Right atrium auricular region (tissue), 2 donors: ENCODE measurements at regions not wholly inside any gene's neighbourhood (a gene's known extent, or its start where the extent isn't known, plus 50 kb on each side); places are given as distances from the start of the nearest gene placed in this dataset.

Experiments used
- DNase-seq: peaks from one replicate; pipeline ENCODE4 v3.0.0-alpha.2; 2019; ENCODE audit warnings: low spot score
- H3K27ac ChIP-seq, 2 donors: fragments of 200-600 bp; sonication (generic); 1 replicate in 1 of 2; 2 replicates in 1 of 2; pipeline ENCODE4 v1.5.1; 2016 to 2019
- H3K27me3 ChIP-seq, 2 donors: fragments of 200-600 bp; sonication (generic); one replicate each; pipeline versions ENCODE4 v1.5.1 to v1.6.0; 2017 to 2019
- H3K36me3 ChIP-seq: fragments of 200-600 bp; sonication (generic); one replicate; pipeline ENCODE4 v1.5.1; 2016
- H3K4me1 ChIP-seq, 2 donors: fragments of 200-600 bp; sonication (generic); one replicate each; pipeline versions ENCODE4 v1.5.1 to v1.6.0; 2017 to 2019
- H3K4me3 ChIP-seq, 2 donors: fragments of 200-600 bp; sonication (generic); 1 replicate in 1 of 2; 2 replicates in 1 of 2; pipeline ENCODE4 v1.5.1; 2017 to 2019; ENCODE audit warnings: mild to moderate bottlenecking in 1 of 2, moderate library complexity in 1 of 2
- H3K9me3 ChIP-seq, 2 donors: fragments of 200-600 bp; sonication (generic); one replicate each; pipeline ENCODE4 v1.5.1; 2019
- TF ChIP-seq, protein P1 (sequence below), 2 donors: fragments of 200-600 bp; sonication (generic); IDR thresholded peaks; one replicate each; pipeline ENCODE4 v1.5.1; 2019; ENCODE audit warnings: antibody characterized with exemption in 2 of 2

DNA sequence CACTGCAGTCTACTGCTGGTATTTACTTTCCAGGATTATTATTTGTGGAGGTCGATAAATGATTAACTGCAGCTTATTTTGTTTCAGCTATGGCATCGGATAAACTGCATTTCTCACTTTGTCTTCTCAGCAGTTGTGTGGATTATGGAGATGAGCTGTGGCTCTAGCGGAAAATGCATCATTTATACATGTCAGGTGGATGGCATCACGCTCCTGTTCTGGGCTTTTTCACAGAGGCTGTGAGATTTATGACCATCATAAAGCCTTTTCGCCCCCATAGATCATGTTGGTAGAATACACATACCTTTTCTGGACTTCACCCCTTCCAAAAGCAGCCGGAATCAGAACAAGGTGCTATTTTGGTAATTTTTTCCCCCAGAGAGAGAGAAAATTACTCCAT is 118.8 kb upstream of the MAGEB18 start:
- TF ChIP-seq, protein P1, sequence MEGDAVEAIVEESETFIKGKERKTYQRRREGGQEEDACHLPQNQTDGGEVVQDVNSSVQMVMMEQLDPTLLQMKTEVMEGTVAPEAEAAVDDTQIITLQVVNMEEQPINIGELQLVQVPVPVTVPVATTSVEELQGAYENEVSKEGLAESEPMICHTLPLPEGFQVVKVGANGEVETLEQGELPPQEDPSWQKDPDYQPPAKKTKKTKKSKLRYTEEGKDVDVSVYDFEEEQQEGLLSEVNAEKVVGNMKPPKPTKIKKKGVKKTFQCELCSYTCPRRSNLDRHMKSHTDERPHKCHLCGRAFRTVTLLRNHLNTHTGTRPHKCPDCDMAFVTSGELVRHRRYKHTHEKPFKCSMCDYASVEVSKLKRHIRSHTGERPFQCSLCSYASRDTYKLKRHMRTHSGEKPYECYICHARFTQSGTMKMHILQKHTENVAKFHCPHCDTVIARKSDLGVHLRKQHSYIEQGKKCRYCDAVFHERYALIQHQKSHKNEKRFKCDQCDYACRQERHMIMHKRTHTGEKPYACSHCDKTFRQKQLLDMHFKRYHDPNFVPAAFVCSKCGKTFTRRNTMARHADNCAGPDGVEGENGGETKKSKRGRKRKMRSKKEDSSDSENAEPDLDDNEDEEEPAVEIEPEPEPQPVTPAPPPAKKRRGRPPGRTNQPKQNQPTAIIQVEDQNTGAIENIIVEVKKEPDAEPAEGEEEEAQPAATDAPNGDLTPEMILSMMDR (IDR thresholded peaks at IDR 0.05): no peak
- no peaks in the 10 kb centered on the region for H3K36me3 ChIP-seq
- H3K9me3 ChIP-seq: no peaks in the 10 kb centered on the region
- no peaks in the 10 kb centered on the region for H3K4me1 ChIP-seq
- H3K4me3 ChIP-seq: no peak overlapping the region
- H3K27me3 ChIP-seq: no peaks in the 10 kb centered on the region
- DNase-seq: no peak
- H3K27ac ChIP-seq: no peak overlapping the region

DNA sequence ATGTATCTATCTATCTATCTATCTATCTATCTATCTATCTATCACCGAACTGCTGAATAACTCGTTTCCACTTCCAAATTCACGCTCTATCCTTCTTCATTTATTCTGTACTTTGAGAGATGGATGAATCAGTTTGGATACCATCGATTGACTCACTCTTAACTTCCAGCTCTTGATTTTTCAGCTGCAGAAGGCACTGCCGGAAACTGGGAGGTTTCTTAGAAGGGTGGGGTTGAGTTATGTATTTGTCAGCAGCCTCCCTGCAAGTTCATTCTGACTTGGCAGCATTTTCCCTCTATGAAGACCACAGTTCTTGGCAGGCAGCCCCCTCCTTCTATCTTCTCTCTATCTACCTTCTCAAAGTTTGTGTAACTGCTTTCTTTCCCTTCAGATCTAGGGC is 112.0 kb upstream of the MAGEB18 start:
- DNase-seq: no peak
- H3K9me3 ChIP-seq: no peaks in the 10 kb centered on the region
- H3K27me3 ChIP-seq: no peaks in the 10 kb centered on the region
- no peaks in the 10 kb centered on the region for H3K36me3 ChIP-seq
- TF ChIP-seq, protein P1 (IDR thresholded peaks at IDR 0.05): no peak
- H3K4me3 ChIP-seq: no peak overlapping the region
- H3K27ac ChIP-seq: no peak overlapping the region
- no peaks in the 10 kb centered on the region for H3K4me1 ChIP-seq

DNA sequence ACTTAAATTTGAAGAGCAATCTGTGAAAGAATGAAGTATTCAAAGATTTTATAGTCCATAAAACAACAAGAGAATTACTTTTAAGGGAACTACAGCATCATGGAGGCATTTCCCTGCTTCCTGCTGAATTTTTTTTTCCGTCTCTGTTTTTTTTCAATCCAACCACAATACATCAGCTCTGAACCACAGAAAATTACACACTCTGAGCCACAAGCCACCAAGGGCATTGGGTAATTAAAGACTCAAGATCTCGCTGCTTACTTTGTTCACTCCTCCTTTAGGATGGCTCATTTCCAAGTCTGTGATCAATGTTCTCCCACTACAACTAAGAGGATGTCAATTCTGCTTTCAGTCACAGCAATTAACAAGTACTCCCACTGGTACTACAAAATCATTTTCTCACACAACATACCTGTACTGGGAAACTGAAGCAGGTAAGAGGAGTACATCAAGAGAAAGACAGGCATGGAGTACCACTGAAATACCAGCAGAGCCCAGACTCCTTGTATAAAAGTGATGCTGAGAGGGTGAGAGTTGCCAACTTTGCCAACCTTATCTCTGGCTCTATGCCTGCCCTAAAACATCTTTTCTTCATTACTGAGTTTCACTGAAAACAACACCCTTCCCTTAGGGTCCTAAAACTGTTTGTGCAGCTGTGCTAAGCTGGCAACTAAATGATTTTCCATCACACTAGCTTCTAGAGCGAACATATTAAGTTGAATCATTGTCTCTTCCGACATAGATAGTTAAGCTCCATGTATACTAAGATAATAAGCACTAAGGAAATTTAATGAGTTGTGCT is 105.8 kb upstream of the MAGEB18 start:
- TF ChIP-seq, protein P1 (IDR thresholded peaks at IDR 0.05): no peak
- Histone ChIP-seq H3K4me1 (no peaks in the 10 kb centered on the region), H3K27me3 (no peaks in the 10 kb centered on the region), H3K9me3 (no peaks in the 10 kb centered on the region), H3K36me3 (no peaks in the 10 kb centered on the region), H3K27ac (no peak overlapping the region), H3K4me3 (no peak overlapping the region)
- DNase-seq: no peak

DNA sequence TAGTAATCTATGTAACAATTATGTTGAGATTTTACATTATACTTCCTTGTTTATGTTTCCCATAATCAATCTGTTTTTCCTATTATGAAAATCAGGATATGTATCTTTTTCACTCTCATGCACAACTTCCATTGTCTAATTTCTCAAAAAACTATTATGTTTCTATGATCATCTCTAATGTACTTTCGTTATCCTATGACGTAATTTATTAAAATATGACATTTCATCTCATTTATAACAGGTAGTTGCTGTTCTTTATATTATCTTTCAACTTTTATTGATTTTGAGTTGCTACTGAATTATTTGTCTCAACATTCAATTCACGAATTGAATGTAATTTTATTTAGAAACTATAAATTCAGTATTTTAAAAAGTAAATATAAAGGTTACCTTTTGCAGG is 100.8 kb upstream of the MAGEB18 start:
- no peak overlapping the region for H3K27ac ChIP-seq
- no peak for DNase-seq
- TF ChIP-seq, protein P1 (IDR thresholded peaks at IDR 0.05): no peak

DNA sequence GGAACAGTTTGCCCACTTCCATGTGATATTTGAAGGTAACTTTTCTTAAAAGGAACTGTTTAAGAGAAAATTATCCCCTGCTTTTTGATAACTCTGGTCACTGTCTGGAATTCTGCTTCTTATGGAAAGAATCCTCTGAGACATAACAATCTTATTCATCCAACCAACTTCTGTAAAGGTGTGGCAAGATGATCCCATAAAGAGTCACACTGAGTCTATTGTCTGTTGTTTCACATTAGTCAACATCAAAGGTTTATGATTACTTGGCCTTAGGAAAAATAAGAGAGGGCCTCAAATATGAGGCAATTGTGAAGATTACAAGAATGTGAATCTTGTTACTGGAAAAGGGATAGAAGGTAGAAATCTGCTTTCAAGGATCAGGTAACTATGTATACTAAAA is 88.0 kb upstream of the MAGEB18 start:
- Histone ChIP-seq H3K4me3 (no peak overlapping the region), H3K27me3 (no peaks in the 10 kb centered on the region), H3K36me3 (no peaks in the 10 kb centered on the region), H3K9me3 (no peaks in the 10 kb centered on the region), H3K4me1 (no peaks in the 10 kb centered on the region), H3K27ac (no peak overlapping the region)
- no peak for DNase-seq
- TF ChIP-seq, protein P1 (IDR thresholded peaks at IDR 0.05): no peak

More for the DNA sequence above, 100.8 kb upstream of the MAGEB18 start:
- Histone ChIP-seq H3K27me3 (no peaks in the 10 kb centered on the region), H3K9me3 (no peaks in the 10 kb centered on the region), H3K36me3 (no peaks in the 10 kb centered on the region), H3K4me3 (no peak overlapping the region), H3K4me1 (no peaks in the 10 kb centered on the region)

DNA sequence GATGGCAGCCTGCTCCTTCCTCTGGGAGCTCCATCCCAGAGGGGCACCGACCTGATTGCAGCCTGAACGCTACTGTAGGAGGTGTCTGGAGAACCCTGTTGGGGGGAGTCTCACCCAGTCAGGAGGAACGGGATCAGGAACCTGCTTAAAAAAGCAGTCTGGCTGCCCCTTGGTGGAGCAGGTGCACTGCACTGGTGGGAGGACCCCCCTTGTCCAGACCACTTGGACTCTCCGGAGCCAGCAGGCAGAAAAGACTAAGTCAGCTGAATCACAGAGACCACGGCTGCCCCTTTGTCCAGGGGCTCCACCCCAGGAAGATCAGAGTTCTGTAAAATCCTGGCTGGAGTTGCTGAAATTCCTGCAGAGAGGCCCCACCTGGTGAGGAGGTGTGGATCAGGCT is 67.3 kb upstream of the MAGEB18 start:
- H3K4me3 ChIP-seq: no peak overlapping the region
- no peak for DNase-seq
- TF ChIP-seq, protein P1 (IDR thresholded peaks at IDR 0.05): no peak

More for the DNA sequence above, 67.3 kb upstream of the MAGEB18 start:
- Histone ChIP-seq H3K27me3 (no peaks in the 10 kb centered on the region), H3K36me3 (no peaks in the 10 kb centered on the region), H3K4me1 (no peaks in the 10 kb centered on the region), H3K27ac (no peak overlapping the region), H3K9me3 (no peaks in the 10 kb centered on the region)
